DOHH2 (cell line): ENCODE measurements at regions not wholly inside any gene's neighbourhood (a gene's known extent, or its start where the extent isn't known, plus 50 kb on each side); places are given as distances from the start of the nearest gene placed in this dataset.

ENCODE experiments used
- CTCF ChIP-seq: fragments of 200-600 bp; sonication (generic); IDR thresholded peaks from one replicate; pipeline ENCODE4 v1.5.1; 2014; ENCODE audit warnings: antibody characterized with exemption, mild to moderate bottlenecking, low read depth, low read length; ENCODE audit not compliant: poor library complexity, severe bottlenecking
- EZH2phosphoT487 ChIP-seq: fragments of 200-600 bp; sonication (generic); IDR thresholded peaks from 2 replicates; pipeline ENCODE4 v1.6.1; 2017; ENCODE audit warnings: borderline replicate concordance, mild to moderate bottlenecking, antibody characterized with exemption, low read length, moderate library complexity, mixed read lengths

- TF ChIP-seq CTCF (no peak), EZH2phosphoT487 (no peak)
Observed at GRCh38 chr2:67510745-67511144, 113.6 kb downstream of the ETAA1 start.
